GM12878 (cell line): ENCODE measurements at regions not wholly inside any gene's neighbourhood (a gene's known extent, or its start where the extent isn't known, plus 50 kb on each side); places are given as distances from the start of the nearest gene placed in this dataset.

Experiments used
- ATAC-seq: fragments of 200-7000 bp; cut with Tn5 transposase; 3 replicates; pipeline ENCODE4 v1.9.1; 2020; ENCODE audit warnings: mild to moderate bottlenecking, moderate library complexity
- BruUV-seq: library from RNA; stranded (reverse); fragments of 400-500 nt; replicated peaks from 2 replicates; lab custom pipeline; 2021; lab: Mats Ljungman, UMichigan
- CTCF ChIA-PET: fragments of 300-600 bp; sonication (Branson Sonifier 250); formaldehyde crosslinking; extraction: SDS; loops from one replicate; lab custom pipeline; 2021; ENCODE audit warnings: inconsistent platforms; lab: Yijun Ruan, JAX
- POLR2A ChIA-PET: fragments of 350-600 bp; formaldehyde crosslinking; extraction: SDS; loops from one replicate; lab custom pipeline; 2021; ENCODE audit warnings: inconsistent platforms; lab: Charles Lee
- RAD21 ChIA-PET: fragments of 300-600 bp; sonication (Branson Sonifier 250); formaldehyde crosslinking; loops from one replicate; lab custom pipeline; 2023; ENCODE audit warnings: antibody characterized with exemption; ENCODE audit not compliant: unreplicated experiment; lab: Charles Lee
- SMC1A ChIA-PET: fragments of 300-600 bp; sonication (Branson Sonifier 250); formaldehyde crosslinking; loops from one replicate; lab custom pipeline; 2023; ENCODE audit not compliant: unreplicated experiment, uncharacterized antibody; lab: Charles Lee
- DNase-seq: peaks from one replicate; pipeline ENCODE4 v3.0.0-alpha.2; 2011; ENCODE audit warnings: low read depth, low spot score
- FAIRE-seq: peaks from 3 replicates; lab custom pipeline; 2011; peaks lifted over from hg19 to GRCh38; lab: Jason Lieb, UNC
- H2AFZ ChIP-seq: 2 replicates; pipeline ENCODE4 v1.6.0; 2011; ENCODE audit warnings: low read depth, low read length, control low read depth; ENCODE audit not compliant: control insufficient read depth
- H3K27ac ChIP-seq: 2 replicates; pipeline ENCODE4 v1.5.1; 2011; ENCODE audit warnings: control low read depth; ENCODE audit not compliant: control insufficient read depth, insufficient read depth
- H3K27me3 ChIP-seq, 2 experiments: replicated peaks in 1 of 2; 2 replicates each; pipeline versions ENCODE4 v1.6.0 to v1.6.1; 2011; ENCODE audit warnings: low read length in 1 of 2; ENCODE audit not compliant: control insufficient read depth in 2 of 2, insufficient read depth in 2 of 2
- H3K36me3 ChIP-seq, 2 experiments: 2 replicates each; pipeline ENCODE4 v1.5.1; 2011; ENCODE audit warnings: low read length in 1 of 2; ENCODE audit not compliant: control insufficient read depth in 2 of 2, insufficient read depth in 2 of 2
- H3K4me1 ChIP-seq: 2 replicates; pipeline ENCODE4 v1.6.1; 2011; ENCODE audit warnings: mild to moderate bottlenecking, low read length, moderate library complexity, mixed read lengths; ENCODE audit not compliant: control insufficient read depth, insufficient read depth
- H3K4me2 ChIP-seq: 2 replicates; pipeline ENCODE4 v1.6.0; 2011; ENCODE audit warnings: control low read depth; ENCODE audit not compliant: control insufficient read depth, insufficient read depth
- H3K4me3 ChIP-seq: fragments of 200-600 bp; sonication (generic); 2 replicates; pipeline ENCODE4 v1.5.1; 2016
- H3K79me2 ChIP-seq: 2 replicates; pipeline ENCODE4 v1.6.0; 2011; ENCODE audit warnings: low read length; ENCODE audit not compliant: control insufficient read depth, insufficient read depth
- H3K9ac ChIP-seq: 2 replicates; pipeline ENCODE4 v1.8.0; 2011; ENCODE audit warnings: low read length, control low read depth, mixed read lengths; ENCODE audit not compliant: control insufficient read depth, insufficient read depth
- H3K9me3 ChIP-seq: replicated peaks from 3 replicates; pipeline ENCODE4 v1.5.1; 2011; ENCODE audit warnings: mild to moderate bottlenecking, low read length; ENCODE audit not compliant: control insufficient read depth, insufficient read depth
- H4K20me1 ChIP-seq: 2 replicates; pipeline ENCODE4 v1.6.0; 2011; ENCODE audit not compliant: control insufficient read depth, insufficient read depth
- BACH1 ChIP-seq: fragments of 450-650 bp; IDR thresholded peaks from 2 replicates; pipeline ENCODE4 v1.6.1; 2017; ENCODE audit warnings: mild to moderate bottlenecking, borderline replicate concordance
- E2F8 ChIP-seq: fragments of 450-650 bp; IDR thresholded peaks from 2 replicates; pipeline ENCODE4 v1.6.1; 2018; ENCODE audit warnings: mild to moderate bottlenecking, low read depth, moderate library complexity; ENCODE audit not compliant: partially characterized antibody
- EP300 ChIP-seq, 2 experiments: fragments of 150-350 bp in 1 of 2; IDR thresholded peaks; 2 replicates each; pipeline ENCODE4 v1.6.1; 2011 to 2012; ENCODE audit warnings: low read depth in 2 of 2, low read length in 2 of 2, borderline replicate concordance in 1 of 2, improper control_type of control experiment in 1 of 2, inconsistent platforms in 1 of 2; ENCODE audit not compliant: control insufficient read depth in 1 of 2
- GATAD2B ChIP-seq: fragments of 450-650 bp; conservative IDR thresholded peaks from 2 replicates; pipeline ENCODE4 v1.6.1; 2017; ENCODE audit warnings: low read depth, mild to moderate bottlenecking, moderate library complexity
- HDAC6 ChIP-seq: fragments of 200-600 bp; sonication (generic); IDR thresholded peaks from one replicate; pipeline ENCODE4 v1.8.0; 2017; ENCODE audit warnings: antibody characterized with exemption; ENCODE audit not compliant: unreplicated experiment
- NFXL1 ChIP-seq: fragments of 450-650 bp; IDR thresholded peaks from 2 replicates; pipeline ENCODE4 v1.6.1; 2017; ENCODE audit warnings: antibody characterized with exemption, mild to moderate bottlenecking, borderline replicate concordance
- SREBF2 ChIP-seq: IDR thresholded peaks from 2 replicates; pipeline ENCODE4 v1.6.1; 2012; ENCODE audit warnings: mild to moderate bottlenecking, low read length
- ZNF24 ChIP-seq: fragments of 450-650 bp; IDR thresholded peaks from 2 replicates; pipeline ENCODE4 v1.6.1; 2017; ENCODE audit warnings: antibody characterized with exemption, mild to moderate bottlenecking
- WGBS: methylation state at CpG from one replicate; pipeline ENCODE4 v1.1.6; 2016; ENCODE audit warnings: low lambda C conversion rate; ENCODE audit not compliant: insufficient replicate concordance, insufficient coverage; ENCODE audit errors: missing lambda C conversion rate; 5-methylcytosine and 5-hydroxymethylcytosine counted together
- in situ Hi-C: fragments of 300-500 bp; cut with MboI; formaldehyde crosslinking; loops from 9 replicates; pipeline ENCODE4 v1.14.3; 2018; ENCODE audit warnings: mixed read lengths
- intact Hi-C: fragments of 100-400 bp; cut with micrococcal nuclease; formaldehyde crosslinking; loops from one replicate; pipeline ENCODE4 v1.14.2; 2022; ENCODE audit not compliant: unreplicated experiment
- TF ChIP-seq, protein P1 (sequence below): IDR thresholded peaks from 2 replicates; pipeline ENCODE4 v1.6.1; 2011; ENCODE audit warnings: low read depth, mild to moderate bottlenecking, low read length, moderate library complexity, borderline replicate concordance; ENCODE audit errors: extremely low read depth
- TF ChIP-seq, protein P2 (sequence below): fragments of 450-650 bp; IDR thresholded peaks from 2 replicates; pipeline ENCODE4 v1.6.1; 2016; ENCODE audit warnings: mild to moderate bottlenecking

DNA sequence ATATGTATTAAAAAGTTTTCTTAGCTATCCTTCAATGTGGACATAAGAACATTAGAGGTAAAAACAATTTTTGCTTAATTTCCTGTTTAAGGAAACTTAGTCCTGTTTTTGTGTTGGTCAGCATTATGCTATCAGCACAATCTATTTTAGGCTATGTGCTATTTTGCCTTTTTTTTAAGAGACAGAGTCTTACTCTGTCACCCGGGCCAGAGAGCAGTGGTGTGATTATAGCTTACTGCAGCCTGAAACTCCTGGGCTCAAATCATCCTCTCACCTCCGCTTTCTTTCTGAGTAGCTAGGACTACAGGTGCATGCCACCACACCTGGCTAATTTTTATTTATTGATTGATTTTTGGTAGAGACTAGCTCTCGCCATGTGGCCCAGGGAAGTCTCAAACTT is 199.1 kb upstream of the TMPRSS15 start:
- BruUV-seq: no TSS peak
- Histone ChIP-seq H3K4me3 (no peak overlapping the region), H3K79me2 (no peaks in the 10 kb centered on the region), H3K9ac (no peak overlapping the region), H3K4me2 (no peak overlapping the region), H3K27ac (no peak overlapping the region), H3K27me3 (no peaks in the 10 kb centered on the region), H3K9me3 (no peaks in the 10 kb centered on the region), H2AFZ (no peak overlapping the region), H3K4me1 (no peaks in the 10 kb centered on the region), H4K20me1 (no peaks in the 10 kb centered on the region), H3K36me3 (no peaks in the 10 kb centered on the region)
- CTCF ChIA-PET: interaction anchor here (1.0 to 1.3 kb wide), 2 partner anchors 10 to 15 kb away, joined by 3 read pairs; no protein-coding TSS in a partner anchor
- intact Hi-C loops: no loop called here
- SMC1A ChIA-PET: no interaction called here
- FAIRE-seq (no peak), DNase-seq (no peak), ATAC-seq (no peak)
- no peak for TF ChIP-seq HDAC6
- no peak for TF ChIP-seq E2F8
- no peak for TF ChIP-seq GATAD2B
- no peak for TF ChIP-seq BACH1
- TF ChIP-seq SREBF2: no peak
- no peak for TF ChIP-seq NFXL1
- TF ChIP-seq, protein P1, sequence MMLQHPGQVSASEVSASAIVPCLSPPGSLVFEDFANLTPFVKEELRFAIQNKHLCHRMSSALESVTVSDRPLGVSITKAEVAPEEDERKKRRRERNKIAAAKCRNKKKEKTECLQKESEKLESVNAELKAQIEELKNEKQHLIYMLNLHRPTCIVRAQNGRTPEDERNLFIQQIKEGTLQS: no peak
- no peak for TF ChIP-seq ZNF24
- TF ChIP-seq, protein P2, sequence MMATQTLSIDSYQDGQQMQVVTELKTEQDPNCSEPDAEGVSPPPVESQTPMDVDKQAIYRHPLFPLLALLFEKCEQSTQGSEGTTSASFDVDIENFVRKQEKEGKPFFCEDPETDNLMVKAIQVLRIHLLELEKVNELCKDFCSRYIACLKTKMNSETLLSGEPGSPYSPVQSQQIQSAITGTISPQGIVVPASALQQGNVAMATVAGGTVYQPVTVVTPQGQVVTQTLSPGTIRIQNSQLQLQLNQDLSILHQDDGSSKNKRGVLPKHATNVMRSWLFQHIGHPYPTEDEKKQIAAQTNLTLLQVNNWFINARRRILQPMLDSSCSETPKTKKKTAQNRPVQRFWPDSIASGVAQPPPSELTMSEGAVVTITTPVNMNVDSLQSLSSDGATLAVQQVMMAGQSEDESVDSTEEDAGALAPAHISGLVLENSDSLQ: no peak
- no peak for TF ChIP-seq EP300 (IDR thresholded peaks at IDR 0.05; ENCODE audit: borderline replicate concordance in 1 of 2, control insufficient read depth in 1 of 2, low read depth in 2 of 2, low read length in 2 of 2)
- POLR2A ChIA-PET: no interaction called here
- in situ Hi-C loops: no loop called here
- RAD21 ChIA-PET: no interaction called here
- WGBS: 12% methylated on average over 3 of the region's 3 CpGs
